Stimulated activated CD8-positive, alpha-beta memory T cell treated with anti-CD3 and anti-CD28 coated beads, Interleukin-4, amount 100 ng/mL, for 4 hours (primary cell): ENCODE measurements at regions not wholly inside any gene's neighbourhood (a gene's known extent, or its start where the extent isn't known, plus 50 kb on each side); places are given as distances from the start of the nearest gene placed in this dataset.
"Not testable (repeated sequence)": the region's sequence is repeated elsewhere in the genome, so short reads cannot be mapped to it uniquely, and the experiment has no call there.

Source experiments
- DNase-seq, 2 donors: peaks; one replicate each; pipeline ENCODE4 v3.0.0-alpha.2; 2020; ENCODE audit warnings: low read depth in 2 of 2, low spot score in 1 of 2

DNA sequence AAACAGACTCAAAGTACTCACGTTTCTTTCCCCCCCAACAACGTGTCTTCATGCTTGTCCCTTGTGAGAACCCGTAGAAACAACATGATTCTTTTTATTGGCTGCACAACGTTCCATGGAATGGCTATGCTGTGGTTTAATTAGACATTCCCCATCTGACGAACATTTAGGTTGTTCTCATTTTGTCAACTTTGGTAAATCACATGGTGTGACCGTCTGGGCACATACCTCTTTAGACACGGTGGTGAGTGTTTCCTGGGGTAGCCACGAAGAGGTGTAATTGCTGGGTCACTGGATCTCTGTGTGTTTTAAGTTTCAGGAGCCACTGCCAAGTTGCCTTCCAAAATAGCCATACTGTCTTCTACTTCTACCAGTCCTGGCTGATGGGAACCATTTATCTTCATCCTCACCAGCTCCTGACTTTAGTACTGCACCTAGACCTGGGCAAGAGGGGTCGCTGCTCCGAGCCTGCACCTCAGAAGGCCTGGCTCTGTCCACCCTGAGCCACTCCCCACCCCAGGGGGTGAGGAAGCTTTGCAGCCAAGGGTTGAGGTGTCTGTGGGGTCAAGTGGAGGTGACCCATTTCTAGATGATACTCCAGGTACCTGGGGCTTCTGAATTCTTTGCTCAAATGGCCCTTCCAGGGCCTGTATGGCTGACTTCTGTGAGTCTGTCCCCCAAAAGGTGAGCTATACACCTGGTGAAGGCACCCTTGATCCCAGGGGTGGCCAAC is 84.7 kb downstream of the IRX5 start:
- no peak for DNase-seq

DNA sequence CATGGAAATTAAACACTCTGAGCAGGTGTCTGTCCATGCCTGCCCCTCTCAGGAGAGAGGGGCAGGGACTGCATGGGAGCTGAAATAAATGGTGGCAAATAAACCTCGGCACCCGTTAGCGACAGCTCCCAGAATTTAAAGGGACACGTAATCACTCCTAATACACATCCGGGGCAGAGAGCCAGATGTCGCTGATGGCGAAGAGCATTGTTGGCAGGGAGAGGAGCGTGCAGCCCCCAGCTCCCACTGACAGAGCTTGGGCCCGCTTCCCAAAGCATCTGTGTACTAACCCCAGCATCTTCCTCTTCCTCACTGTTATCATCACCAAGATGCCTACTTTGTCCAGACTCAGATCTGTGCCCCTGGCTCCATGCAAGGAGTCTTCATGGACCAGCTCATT is 85.8 kb downstream of the IRX5 start:
- no peak for DNase-seq

DNA sequence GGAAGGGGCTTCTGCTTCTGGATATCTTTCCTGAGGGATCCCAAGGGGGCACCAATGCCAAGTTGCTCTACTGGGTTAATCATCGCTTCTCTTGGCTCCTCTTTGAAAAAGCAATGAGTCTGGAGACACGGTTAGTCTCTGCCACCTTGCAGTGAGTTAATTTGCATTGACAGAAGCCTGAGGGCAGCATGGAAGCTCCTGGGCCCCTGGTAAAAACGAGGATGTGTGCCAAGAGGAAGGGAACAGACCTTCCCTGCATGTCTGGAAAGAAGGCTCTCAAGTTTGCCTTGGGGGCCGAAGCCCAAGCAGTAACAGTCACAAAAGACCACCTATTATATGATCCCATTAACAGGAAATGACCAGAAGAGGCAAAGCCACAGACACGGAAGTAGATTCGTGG is 86.7 kb downstream of the IRX5 start:
- DNase-seq = no peak

DNA sequence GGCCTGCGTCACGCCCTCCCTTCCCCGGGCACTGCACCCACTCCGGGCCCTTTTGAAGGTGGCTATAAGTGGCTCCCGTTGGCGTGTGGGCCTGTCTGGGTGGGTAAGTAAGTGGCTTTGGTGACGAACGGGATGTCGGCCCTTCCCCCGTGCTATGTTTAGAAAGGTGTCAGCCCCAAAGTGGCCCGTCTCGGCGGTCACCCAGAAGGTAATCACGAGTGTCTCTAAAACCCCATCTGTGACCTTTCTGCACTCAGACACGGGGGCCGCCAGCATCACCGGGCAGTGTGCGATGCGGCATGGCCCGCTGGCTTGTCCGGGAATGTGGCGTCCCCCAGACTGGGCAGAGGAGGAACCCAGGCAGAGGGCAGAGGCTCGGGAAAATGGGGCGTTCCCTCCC is 88.2 kb downstream of the IRX5 start:
- no peak for DNase-seq

DNA sequence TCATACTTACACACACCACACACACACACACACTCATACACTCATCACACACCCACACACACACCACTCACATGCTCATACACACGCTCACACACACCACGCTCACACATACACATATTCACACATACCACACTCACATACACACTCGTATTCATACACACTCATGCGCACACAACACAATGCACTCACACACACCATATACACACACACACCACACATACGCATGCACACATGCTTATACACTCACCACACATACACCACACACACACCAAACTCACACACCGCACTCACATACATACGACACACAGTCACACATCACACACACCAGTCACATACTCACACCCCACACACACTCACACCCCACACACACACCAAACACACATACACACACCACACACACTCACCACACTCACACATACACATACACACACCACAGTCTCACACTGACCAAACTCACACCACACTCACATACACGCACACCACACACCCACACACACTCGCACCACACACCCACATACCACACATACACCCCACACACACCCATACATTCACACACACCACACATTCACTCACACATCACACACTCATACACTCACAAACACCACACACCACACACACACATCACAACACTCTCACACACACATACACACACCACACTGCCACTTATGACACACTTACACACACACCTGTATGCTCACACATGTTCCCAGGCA is 88.9 kb downstream of the IRX5 start:
- DNase-seq = no peak

DNA sequence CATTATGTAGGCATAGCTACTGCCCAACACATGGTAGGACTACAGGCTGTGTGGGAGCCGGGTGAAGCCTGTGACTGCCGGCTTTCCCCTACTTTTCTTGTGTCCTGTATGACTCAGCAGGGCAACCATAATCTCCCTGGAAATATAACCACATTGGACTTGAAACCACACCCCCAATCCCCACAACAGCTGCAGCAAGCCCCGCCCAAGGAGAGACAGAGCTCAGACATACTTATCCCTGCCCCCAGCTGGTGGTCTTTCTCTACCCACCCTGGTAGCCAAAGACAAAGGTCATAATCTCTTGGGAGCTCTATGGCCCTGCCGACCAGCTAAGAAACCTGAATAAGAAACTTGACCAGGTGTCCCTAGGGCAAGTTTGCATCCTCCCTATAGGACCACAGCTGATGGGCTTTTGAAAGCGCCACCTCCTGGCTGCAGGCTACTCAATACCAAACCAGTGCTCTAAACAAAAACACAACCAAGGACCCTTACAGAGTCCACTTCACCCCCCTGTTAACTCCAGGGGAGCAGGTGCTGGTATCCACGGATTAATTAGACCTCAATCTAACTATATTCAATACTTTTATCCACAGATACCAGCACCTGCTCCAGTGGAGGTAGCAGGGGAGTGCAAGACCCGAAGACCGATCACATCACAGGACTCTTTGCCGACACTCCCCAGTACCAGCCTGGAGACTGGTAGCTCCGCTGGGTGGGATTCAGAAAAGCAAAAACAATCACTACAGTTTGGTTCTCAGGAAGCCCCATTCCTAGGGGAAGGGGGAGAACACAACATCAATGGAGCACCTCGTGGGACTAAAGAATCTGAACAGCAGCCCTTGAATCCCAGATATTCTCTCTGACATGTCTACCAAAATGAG is 91.2 kb downstream of the IRX5 start:
- DNase-seq = no peak

DNA sequence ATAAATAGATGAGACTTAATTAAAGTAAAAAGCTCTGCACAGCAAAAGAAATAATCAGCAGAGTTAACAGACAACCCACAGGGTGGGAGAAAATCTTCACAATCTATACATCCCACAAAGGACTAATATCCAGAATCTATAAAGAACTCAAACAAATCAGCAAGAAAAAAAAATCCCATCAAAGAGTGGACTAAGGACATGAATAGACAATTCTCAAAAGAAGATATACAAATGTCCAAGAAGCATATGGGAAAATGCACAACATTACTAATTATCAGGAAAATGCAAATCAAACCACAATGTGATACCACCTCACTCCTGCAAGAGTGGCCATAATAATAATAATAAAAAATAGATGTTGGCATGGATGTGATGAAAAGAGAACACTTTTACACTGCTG is 96.6 kb downstream of the IRX5 start:
- DNase-seq = not testable (repeated sequence)

DNA sequence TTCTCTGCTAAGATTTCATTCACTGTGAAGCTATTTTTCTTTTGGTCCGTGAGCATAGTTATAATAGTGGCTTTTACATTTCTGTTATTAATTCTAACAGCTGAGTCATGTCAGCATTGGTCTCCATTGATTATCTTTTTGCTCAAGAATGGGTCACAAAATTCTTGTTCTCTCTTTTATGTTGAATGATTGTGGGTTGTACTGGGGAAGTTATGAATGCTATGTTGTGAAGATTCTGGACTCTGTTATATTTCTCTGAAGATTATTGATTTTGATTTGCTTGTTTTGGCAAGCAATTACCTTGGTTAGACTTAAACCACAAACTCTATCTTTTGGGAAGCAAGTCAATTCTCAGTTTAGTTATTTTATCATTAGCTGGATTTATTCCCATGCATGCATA is 98.8 kb downstream of the IRX5 start:
- no peak for DNase-seq

DNA sequence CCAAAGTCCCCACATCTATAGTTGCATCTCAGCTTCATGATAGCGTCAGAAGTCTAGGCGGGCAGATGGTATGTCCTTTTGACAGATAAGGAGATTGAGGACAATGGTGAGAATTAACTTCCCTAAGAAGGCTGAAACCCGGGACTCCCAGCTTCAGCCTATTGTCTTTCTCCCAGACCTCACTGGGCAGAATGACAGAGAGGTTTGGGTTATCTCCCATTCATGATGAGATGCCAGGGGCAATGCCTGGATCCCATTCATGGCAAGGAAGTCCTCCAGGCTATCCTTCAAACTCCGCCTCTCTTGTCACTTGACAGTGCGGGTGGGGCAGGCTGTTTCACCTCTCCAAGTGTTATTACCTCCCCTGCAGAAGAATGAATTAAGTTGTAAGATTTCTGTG is 100.3 kb downstream of the IRX5 start:
- no peak for DNase-seq

DNA sequence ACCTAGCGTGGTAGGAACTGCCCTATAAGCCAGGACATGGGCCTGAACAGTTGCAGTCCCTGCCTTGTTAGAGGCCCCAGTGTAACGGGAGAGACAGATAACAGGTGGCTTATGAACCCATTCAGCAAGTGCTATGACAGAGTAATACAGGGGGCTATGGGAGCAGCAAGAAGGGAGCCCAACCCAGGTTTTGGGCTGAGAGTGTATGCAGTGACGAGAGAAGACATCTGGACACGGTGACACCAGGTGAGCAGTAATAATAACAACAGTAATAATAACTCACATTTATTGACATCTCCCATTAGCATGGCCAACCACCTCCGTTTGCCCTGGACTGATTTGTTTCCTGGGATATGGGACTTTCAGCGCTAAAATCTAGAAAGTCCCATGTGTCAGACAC is 100.8 kb downstream of the IRX5 start:
- DNase-seq = no peak

DNA sequence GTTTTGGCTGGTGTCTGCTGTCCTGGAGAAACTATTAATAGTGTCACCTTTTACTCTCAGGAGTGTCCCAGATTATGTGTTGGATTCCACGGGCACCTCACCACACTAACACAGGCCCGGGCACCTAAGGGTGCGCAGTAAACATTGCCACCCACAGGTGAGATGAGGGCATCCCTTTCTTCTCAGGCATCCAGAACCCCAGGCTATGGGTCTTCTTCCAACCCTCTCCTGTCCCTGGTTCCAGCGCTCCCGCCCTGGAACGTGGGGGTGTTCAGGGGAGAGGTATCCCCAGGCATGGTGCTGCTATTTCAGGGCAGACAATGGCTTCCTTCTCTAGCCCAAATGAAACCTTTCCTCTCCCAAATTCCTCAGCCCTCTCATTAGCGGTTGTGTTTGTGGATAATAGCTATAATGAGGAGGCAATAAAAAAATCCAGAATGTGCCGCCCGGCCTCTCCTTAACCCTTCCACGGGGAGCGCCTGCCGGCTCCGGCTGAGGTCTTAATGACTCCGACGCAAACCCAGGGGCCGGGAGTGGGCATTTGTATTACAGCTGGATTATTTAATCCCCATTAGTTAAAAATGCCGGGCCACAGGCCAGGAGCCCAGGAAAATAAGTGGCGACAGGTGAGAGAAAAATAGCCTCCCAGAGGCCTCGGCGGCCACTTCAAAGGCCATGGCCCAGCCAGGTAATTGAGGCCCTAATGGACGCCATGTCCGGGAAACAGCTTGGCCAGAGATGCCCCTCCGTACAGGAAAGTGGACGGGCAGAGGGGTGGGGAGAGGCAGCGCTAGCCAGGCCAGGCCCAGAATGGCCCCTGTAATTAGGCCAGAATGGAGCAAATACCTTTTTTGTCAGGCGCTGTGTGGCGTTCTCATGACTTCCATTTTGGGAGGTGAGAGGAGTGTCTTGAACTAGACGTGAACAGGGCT is 102.8 kb downstream of the IRX5 start:
- DNase-seq = no peak

DNA sequence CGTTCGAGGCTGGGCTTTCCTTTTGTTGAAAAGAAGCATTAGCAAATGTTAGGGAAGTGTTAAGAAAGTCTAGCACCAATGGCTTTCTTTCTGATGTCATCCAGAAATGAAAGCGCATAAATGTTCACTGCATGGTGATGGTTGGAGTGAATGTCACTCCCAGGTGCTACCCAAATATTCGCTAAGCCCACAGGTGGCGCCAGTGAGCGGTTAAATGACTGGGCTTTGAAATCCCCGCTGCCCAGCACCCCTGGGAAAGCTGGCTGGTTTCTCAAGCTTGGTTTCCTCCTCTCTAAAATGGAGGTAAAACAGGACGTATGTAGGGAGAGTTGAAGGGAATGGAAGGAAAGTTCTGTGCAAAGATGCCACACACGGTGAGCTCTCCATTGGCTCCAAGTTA is 104.4 kb downstream of the IRX5 start:
- DNase-seq = no peak

DNA sequence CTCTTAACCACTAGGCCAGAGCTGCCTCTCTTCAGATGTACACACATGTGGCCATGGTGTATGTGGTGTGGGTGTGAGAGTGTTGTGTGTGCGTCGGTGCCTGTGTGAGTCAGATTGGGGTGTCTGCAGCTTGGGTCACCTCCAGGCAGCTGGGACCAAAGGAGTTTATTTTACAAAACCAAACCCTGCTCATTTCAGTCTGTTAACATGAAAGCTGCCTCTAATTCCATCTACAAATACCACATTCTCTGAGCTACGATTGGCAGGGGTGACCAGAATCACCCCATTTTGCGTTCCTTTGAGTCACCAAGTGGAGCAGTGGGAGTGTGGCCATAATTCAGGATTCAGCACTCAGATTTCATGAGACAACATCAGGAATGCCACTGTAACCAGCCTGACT is 105.3 kb downstream of the IRX5 start:
- DNase-seq = no peak

DNA sequence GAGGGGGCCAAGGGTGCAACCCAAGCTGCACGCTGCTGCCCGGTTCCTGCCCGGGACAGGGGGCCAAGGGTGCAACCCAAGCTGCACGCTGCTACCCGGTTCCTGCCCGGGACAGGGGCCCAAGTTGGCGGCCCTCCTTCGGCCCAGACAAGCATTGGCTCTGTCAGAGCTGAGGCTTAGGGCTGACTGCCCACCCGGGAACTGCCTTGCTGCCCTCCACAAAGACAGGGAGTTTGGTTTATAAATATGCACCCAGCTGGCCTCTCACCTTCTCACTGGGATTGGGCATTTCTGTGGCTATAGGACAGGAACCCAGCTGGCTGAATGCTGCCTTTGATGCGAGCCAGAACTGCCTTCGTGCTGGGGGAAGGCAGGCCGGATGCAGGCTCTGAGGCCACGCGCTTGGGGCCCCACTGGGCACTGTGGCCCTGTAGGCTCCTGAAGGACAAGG is 105.7 kb downstream of the IRX5 start:
- no peak for DNase-seq

DNA sequence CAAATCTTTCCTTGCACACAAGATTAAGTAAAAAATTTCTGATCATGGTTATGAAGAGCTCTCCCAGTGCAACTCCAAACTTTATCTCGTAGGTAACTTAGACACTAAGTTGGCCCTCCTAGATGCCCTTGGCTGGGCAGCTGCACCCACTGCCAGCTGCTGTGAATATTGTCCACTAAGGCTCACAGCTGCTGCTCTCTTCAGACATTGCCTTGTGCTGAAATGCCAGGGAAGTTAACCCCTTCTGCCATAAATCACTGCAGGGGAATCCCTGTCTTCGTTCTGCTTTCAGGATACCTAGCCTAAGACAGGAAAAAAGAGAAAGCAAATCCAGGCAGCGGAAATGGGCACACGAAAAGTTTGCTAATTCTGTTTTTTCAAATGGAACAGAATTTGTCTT is 106.4 kb downstream of the IRX5 start:
- DNase-seq = no peak

DNA sequence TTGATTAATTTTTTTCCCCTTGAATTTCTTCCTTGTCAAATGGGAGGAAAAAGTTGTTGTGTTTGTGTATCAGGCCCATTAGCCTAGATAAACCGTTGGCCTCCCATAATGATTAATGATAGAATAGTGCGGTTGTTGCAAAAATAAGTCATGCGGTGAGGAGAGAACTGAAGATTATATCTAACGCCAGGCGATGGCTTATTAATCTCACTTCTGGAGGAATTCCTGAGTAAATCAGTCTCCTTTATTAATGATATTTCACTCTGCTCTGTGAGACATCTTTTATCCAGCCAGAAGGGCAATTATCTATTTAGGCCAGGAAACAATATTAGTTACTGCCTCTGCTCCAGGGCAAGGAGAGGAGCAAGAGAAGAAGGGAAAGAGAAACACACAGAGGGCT is 107.3 kb downstream of the IRX5 start:
- no peak for DNase-seq

DNA sequence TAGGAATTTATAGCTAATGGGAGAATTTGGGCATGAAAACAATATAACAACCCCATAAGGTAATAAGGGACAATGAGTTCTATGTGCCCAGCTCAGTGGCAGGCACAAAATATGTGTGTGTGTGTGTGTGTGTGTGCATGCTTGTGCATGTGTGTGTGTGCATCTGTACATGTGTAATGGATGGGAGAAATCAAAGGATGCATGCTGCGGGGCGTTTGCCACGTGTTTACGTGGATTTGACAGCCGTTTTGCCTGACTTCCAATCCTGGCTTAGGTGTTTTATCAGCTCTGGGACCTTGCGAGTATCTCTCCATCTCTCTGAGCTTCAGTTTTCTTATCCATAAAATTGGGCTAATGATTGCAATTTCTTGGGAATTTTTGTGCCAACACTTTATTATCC is 108.4 kb downstream of the IRX5 start:
- no peak for DNase-seq

DNA sequence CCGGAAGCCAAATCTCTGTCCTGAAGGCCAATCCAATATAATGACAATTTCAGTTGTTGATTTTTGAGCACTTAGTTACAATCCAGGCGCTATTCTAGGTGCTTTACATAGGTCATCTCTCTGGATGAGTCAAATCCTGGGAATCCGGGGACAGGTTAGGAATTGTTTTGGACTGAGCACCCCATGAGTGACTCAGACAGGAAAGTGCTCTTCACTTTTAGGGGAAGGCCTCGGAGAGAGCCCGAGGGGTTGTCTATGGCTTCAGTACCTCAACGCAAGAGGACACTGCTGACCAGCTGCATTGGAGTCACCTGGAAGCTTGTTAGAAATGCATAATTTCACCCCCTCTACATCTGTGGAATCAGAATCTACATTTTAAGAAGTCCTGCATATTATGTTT is 108.8 kb downstream of the IRX5 start:
- no peak for DNase-seq

DNA sequence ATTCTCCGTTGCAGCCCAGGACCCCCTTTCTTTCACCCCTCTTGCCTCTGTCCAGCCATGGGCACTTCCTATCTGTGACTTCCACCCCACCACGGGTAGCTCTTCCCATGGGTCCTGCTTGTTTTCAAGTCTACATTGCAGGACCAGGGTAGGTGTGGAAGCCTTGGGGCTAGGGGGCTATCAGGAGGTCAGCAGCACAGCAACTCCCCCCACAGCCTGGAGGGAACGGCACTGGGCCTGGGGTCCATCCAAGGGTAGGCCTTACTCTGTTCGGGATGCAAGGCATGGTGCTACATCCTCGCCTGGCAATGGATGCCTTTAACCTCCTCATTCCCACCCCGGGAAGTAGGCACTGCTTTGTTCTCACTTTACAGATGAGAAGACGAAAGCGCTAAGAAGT is 109.3 kb downstream of the IRX5 start:
- DNase-seq = no peak

DNA sequence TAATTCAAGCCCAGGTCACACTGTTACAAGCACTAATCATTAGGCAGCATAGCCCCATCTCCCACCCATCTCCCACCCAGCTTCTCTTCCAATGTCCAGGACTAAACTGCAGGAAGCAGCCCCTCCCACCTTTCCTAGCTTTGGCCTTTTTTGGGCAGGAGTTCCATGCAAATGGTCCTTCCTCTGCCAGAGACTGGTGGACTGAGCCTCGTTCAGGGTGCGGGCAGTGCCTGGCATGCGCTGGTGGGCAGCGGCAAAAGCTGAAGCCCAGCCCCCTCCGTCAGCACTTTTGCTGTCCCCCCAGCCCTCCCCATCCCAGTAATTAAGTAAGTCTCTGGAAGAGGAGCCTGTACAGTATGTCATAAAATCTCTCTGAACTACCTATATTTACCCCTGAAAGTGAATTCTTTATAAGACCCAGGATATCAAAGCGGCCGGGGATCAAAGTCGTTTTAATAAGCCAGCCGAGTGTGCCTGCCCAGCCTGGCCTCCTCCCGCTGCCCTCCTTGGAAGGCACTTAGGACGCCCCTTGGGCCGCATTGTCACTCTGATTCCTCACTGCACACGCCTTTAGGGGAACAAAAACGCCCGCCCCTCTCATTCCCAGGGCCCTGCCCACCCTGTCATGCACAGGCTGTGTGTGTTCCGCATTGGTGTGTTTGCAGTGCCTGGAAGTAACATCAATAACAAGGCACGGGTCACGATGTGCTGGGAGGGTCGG is 109.9 kb downstream of the IRX5 start:
- DNase-seq = no peak
